H1 (cell line): ENCODE measurements at regions not wholly inside any gene's neighbourhood (a gene's known extent, or its start where the extent isn't known, plus 50 kb on each side); places are given as distances from the start of the nearest gene placed in this dataset.

Source experiments
- CTCF ChIA-PET: fragments of 300-600 bp; sonication (Branson Sonifier 250); formaldehyde crosslinking; loops from one replicate; lab custom pipeline; 2021; ENCODE audit not compliant: partially characterized antibody; lab: Charles Lee
- POLR2A ChIA-PET: fragments of 300-600 bp; sonication (Branson Sonifier 250); formaldehyde crosslinking; loops from one replicate; lab custom pipeline; 2021; ENCODE audit warnings: inconsistent platforms; ENCODE audit not compliant: partially characterized antibody; lab: Charles Lee
- DNase-seq, 2 experiments: peaks; one replicate each; pipeline versions ENCODE4 v3.0.0 to v3.0.0-alpha.2; 2010 to 2022; ENCODE audit warnings: low spot score in 2 of 2, low read depth in 1 of 2, mixed read lengths in 1 of 2
- FAIRE-seq: peaks from 2 replicates; lab custom pipeline; 2011; peaks lifted over from hg19 to GRCh38; lab: Jason Lieb, UNC
- H2AFZ ChIP-seq: 2 replicates; pipeline ENCODE4 v1.8.1; 2012; ENCODE audit warnings: low read length, inconsistent platforms
- H2AK5ac ChIP-seq: 2 replicates; pipeline ENCODE4 v1.6.1; 2013; ENCODE audit warnings: low read depth, low read length
- H2BK120ac ChIP-seq: replicated peaks from 2 replicates; pipeline ENCODE3; 2013; ENCODE audit warnings: low read depth, low read length, inconsistent platforms
- H2BK12ac ChIP-seq: 2 replicates; pipeline ENCODE4 v1.6.1; 2013; ENCODE audit warnings: low read depth, low read length
- H2BK15ac ChIP-seq: 2 replicates; pipeline ENCODE4 v1.6.1; 2013; ENCODE audit warnings: low read length
- H2BK20ac ChIP-seq: 2 replicates; pipeline ENCODE4 v1.6.1; 2013; ENCODE audit warnings: low read length
- H2BK5ac ChIP-seq: 2 replicates; pipeline ENCODE4 v1.6.1; 2013; ENCODE audit warnings: low read depth, low read length
- H3K14ac ChIP-seq: 2 replicates; pipeline ENCODE4 v1.6.1; 2013; ENCODE audit warnings: inconsistent platforms; ENCODE audit not compliant: insufficient read length
- H3K18ac ChIP-seq: 2 replicates; pipeline ENCODE4 v1.6.1; 2013; ENCODE audit warnings: low read length; ENCODE audit errors: extremely low read depth
- H3K23ac ChIP-seq: 2 replicates; pipeline ENCODE4 v1.6.1; 2013; ENCODE audit warnings: inconsistent platforms; ENCODE audit not compliant: insufficient read length
- H3K23me2 ChIP-seq: 2 replicates; pipeline ENCODE4 v1.6.1; 2013; ENCODE audit warnings: low read depth, low read length
- H3K27ac ChIP-seq: 2 replicates; pipeline ENCODE4 v1.6.1; 2011; ENCODE audit warnings: low read depth, low read length, inconsistent platforms
- H3K27me3 ChIP-seq, 4 experiments: replicated peaks in 1 of 4; 1 replicate in 1 of 4; 2 replicates in 3 of 4; pipeline versions ENCODE4 v1.6.1 to v1.8.1; 2011 to 2013; ENCODE audit warnings: low read length in 3 of 4, mild to moderate bottlenecking in 3 of 4, inconsistent platforms in 2 of 4, mixed read lengths in 2 of 4, moderate library complexity in 1 of 4; ENCODE audit not compliant: control insufficient read depth in 3 of 4, insufficient read depth in 3 of 4; ENCODE audit errors: extremely low read depth in 1 of 4
- H3K36me3 ChIP-seq, 4 experiments: 2 replicates each; pipeline versions ENCODE4 v1.6.1 to v1.8.1; 2011 to 2013; ENCODE audit warnings: mild to moderate bottlenecking in 4 of 4, low read length in 3 of 4, moderate library complexity in 2 of 4, control low read depth in 1 of 4, inconsistent platforms in 1 of 4; ENCODE audit not compliant: insufficient read depth in 4 of 4, control insufficient read depth in 2 of 4
- H3K4ac ChIP-seq: replicated peaks from 2 replicates; pipeline ENCODE3; 2013; ENCODE audit warnings: low read length, low read depth, mixed read lengths, inconsistent platforms; ENCODE audit not compliant: insufficient read length
- H3K4me1 ChIP-seq, 4 experiments: replicated peaks in 1 of 4; 1 replicate in 1 of 4; 2 replicates in 3 of 4; pipeline versions ENCODE4 v1.6.1 to v1.8.1; 2011 to 2013; ENCODE audit warnings: low read length in 3 of 4, inconsistent platforms in 2 of 4, mixed read lengths in 1 of 4; ENCODE audit not compliant: insufficient read depth in 4 of 4, control insufficient read depth in 3 of 4
- H3K4me2 ChIP-seq, 2 experiments: 2 replicates each; pipeline versions ENCODE4 v1.6.1 to v1.8.1; 2011 to 2013; ENCODE audit warnings: low read depth in 2 of 2, low read length in 2 of 2, control low read depth in 1 of 2, inconsistent platforms in 1 of 2, mild to moderate bottlenecking in 1 of 2; ENCODE audit not compliant: insufficient read depth in 1 of 2
- H3K4me3 ChIP-seq, 4 experiments: fragments of 200-600, 300-600 bp in 1 of 4; sonication (generic), shearing (Covaris generic), sonication (Bioruptor Twin) in 1 of 4; 2 replicates each; pipeline versions ENCODE4 v1.5.1 to v1.8.1; 2011 to 2016; ENCODE audit warnings: low read length in 4 of 4, low read depth in 3 of 4, control low read depth in 2 of 4, inconsistent platforms in 2 of 4, mild to moderate bottlenecking in 2 of 4, mixed read lengths in 1 of 4, moderate library complexity in 1 of 4; ENCODE audit not compliant: insufficient read depth in 2 of 4; ENCODE audit errors: extremely low read depth in 1 of 4
- H3K56ac ChIP-seq: replicated peaks from 2 replicates; pipeline ENCODE3; 2013; ENCODE audit warnings: low read depth, mild to moderate bottlenecking, mixed read lengths, low read length, inconsistent platforms; ENCODE audit not compliant: insufficient read length
- H3K79me1 ChIP-seq: 2 replicates; pipeline ENCODE4 v1.6.1; 2013; ENCODE audit warnings: low read depth, low read length, control low read depth
- H3K79me2 ChIP-seq, 2 experiments: 2 replicates each; pipeline versions ENCODE4 v1.6.1 to v1.8.1; 2012 to 2013; ENCODE audit warnings: low read length in 2 of 2, mild to moderate bottlenecking in 2 of 2, inconsistent platforms in 1 of 2; ENCODE audit not compliant: insufficient read depth in 2 of 2, control insufficient read depth in 1 of 2
- H3K9ac ChIP-seq, 4 experiments: replicated peaks in 1 of 4; 1 replicate in 1 of 4; 2 replicates in 3 of 4; pipeline versions ENCODE4 v1.6.1 to v1.8.1; 2011 to 2013; ENCODE audit warnings: low read depth in 3 of 4, low read length in 3 of 4, control low read depth in 2 of 4, mild to moderate bottlenecking in 2 of 4, moderate library complexity in 2 of 4, inconsistent platforms in 1 of 4; ENCODE audit errors: extremely low read depth in 1 of 4
- H3K9me3 ChIP-seq, 2 experiments: 2 replicates each; pipeline versions ENCODE4 v1.6.1 to v1.8.1; 2012 to 2013; ENCODE audit warnings: mild to moderate bottlenecking in 2 of 2, moderate library complexity in 2 of 2, control low read depth in 1 of 2, inconsistent platforms in 1 of 2, low read depth in 1 of 2, low read length in 1 of 2, mixed read lengths in 1 of 2; ENCODE audit not compliant: insufficient read depth in 2 of 2
- H4K20me1 ChIP-seq, 2 experiments: replicated peaks in 1 of 2; 2 replicates each; pipeline versions ENCODE3 to v1.8.1; 2011 to 2013; ENCODE audit warnings: inconsistent platforms in 2 of 2, low read length in 2 of 2, mild to moderate bottlenecking in 1 of 2; ENCODE audit not compliant: insufficient read depth in 2 of 2, control insufficient read depth in 1 of 2
- H4K5ac ChIP-seq: 2 replicates; pipeline ENCODE4 v1.6.1; 2013; ENCODE audit warnings: low read length, low read depth, mixed read lengths, inconsistent platforms; ENCODE audit not compliant: insufficient read length
- H4K8ac ChIP-seq: 2 replicates; pipeline ENCODE4 v1.8.0; 2013; ENCODE audit warnings: mild to moderate bottlenecking, moderate library complexity, low read length, inconsistent platforms; ENCODE audit not compliant: insufficient read depth; ENCODE audit errors: extremely low read depth
- H4K91ac ChIP-seq: replicated peaks from 2 replicates; pipeline ENCODE3; 2013; ENCODE audit warnings: low read length, mixed read lengths, inconsistent platforms; ENCODE audit not compliant: insufficient read length
- BACH1 ChIP-seq: IDR thresholded peaks from 2 replicates; pipeline ENCODE4 v1.6.1; 2012; ENCODE audit warnings: low read length, improper control_type of control experiment
- CHD1 ChIP-seq: IDR thresholded peaks from 2 replicates; pipeline ENCODE4 v1.6.1; 2012; ENCODE audit warnings: low read depth, low read length, improper control_type of control experiment
- CTCF ChIP-seq, 3 experiments: IDR thresholded peaks; 1 replicate in 2 of 3; 2 replicates in 1 of 3; pipeline versions ENCODE4 v1.5.1 to v1.6.1; 2011; ENCODE audit warnings: low read length in 3 of 3, mild to moderate bottlenecking in 3 of 3, inconsistent platforms in 2 of 3, low read depth in 1 of 3, moderate library complexity in 1 of 3; ENCODE audit not compliant: insufficient read depth in 1 of 3; ENCODE audit errors: control extremely low read depth in 1 of 3
- EGR1 ChIP-seq: IDR thresholded peaks from 2 replicates; pipeline ENCODE4 v1.6.1; 2011; ENCODE audit warnings: low read depth, low read length, borderline replicate concordance
- FOSL1 ChIP-seq: IDR thresholded peaks from 2 replicates; pipeline ENCODE4 v1.6.1; 2011; ENCODE audit warnings: mild to moderate bottlenecking, low read depth, low read length, moderate library complexity; ENCODE audit not compliant: insufficient read depth
- GTF2F1 ChIP-seq: IDR thresholded peaks from 2 replicates; pipeline ENCODE4 v1.6.1; 2012; ENCODE audit warnings: low read depth, low read length, improper control_type of control experiment, borderline replicate concordance
- HDAC6 ChIP-seq: IDR thresholded peaks from one replicate; pipeline ENCODE4 v1.7.1; 2012; ENCODE audit warnings: low read depth, mild to moderate bottlenecking, inconsistent platforms, low read length, moderate library complexity
- RAD21 ChIP-seq, 2 experiments: IDR thresholded peaks in 1 of 2; conservative IDR thresholded peaks in 1 of 2; 2 replicates each; pipeline ENCODE4 v1.6.1; 2011; ENCODE audit warnings: low read depth in 2 of 2, low read length in 2 of 2, improper control_type of control experiment in 1 of 2, inconsistent platforms in 1 of 2, mild to moderate bottlenecking in 1 of 2, moderate library complexity in 1 of 2
- SP4 ChIP-seq: IDR thresholded peaks from 2 replicates; pipeline ENCODE4 v1.6.1; 2012; ENCODE audit warnings: low read length, inconsistent platforms
- SUZ12 ChIP-seq: fragments of 200-600 bp; sonication (generic); IDR thresholded peaks from 2 replicates; pipeline ENCODE4 v1.6.1; 2012; ENCODE audit warnings: mild to moderate bottlenecking, inconsistent platforms, low read length, moderate library complexity, mixed read lengths
- TEAD4 ChIP-seq: IDR thresholded peaks from 2 replicates; pipeline ENCODE4 v1.6.1; 2012; ENCODE audit warnings: low read depth, low read length, inconsistent platforms, mixed read lengths
- WGBS, 2 experiments: shearing (Covaris generic) in 1 of 2; methylation state at CpG; one replicate each; pipeline versions ENCODE4 v1.1.6 to v1.1.7; 2013 to 2015; ENCODE audit warnings: low lambda C conversion rate in 2 of 2, mixed read lengths in 2 of 2, inconsistent platforms in 1 of 2, low coverage in 1 of 2, missing lambda C conversion rate in 1 of 2; ENCODE audit not compliant: insufficient replicate concordance in 2 of 2, insufficient coverage in 1 of 2, insufficient read length in 1 of 2; ENCODE audit errors: extremely low coverage in 1 of 2, missing lambda C conversion rate in 1 of 2; 5-methylcytosine and 5-hydroxymethylcytosine counted together

DNA sequence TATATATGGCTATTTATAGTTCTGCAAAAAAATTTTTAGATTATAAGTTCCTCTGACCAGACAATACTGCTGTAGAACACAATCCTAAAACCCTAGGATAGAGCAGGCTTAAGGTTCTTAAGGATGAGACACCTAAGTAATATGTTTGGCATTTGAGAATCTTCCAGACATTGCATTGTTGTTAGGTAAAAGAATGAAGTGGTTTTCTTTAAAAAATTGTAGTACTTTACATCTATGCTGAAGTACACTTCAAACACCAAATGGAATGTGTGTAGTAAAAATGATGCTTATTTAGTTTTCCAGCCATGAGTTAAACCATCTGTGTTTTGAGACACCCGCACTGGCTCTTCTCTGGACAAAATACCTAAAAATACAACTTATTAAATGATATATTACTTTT lies 857.7 kb downstream of the OTOL1 start:
- Histone ChIP-seq H4K5ac (no peak overlapping the region), H3K56ac (no peak overlapping the region), H3K9ac (no peak overlapping the region), H2BK20ac (no peak overlapping the region), H3K14ac (no peak overlapping the region), H3K4me1 (no peaks in the 10 kb centered on the region), H3K4ac (no peak overlapping the region), H3K23me2 (no peaks in the 10 kb centered on the region), H3K79me2 (no peaks in the 10 kb centered on the region), H3K18ac (no peak overlapping the region), H2BK5ac (no peak overlapping the region), H3K4me3 (no peak overlapping the region), H4K20me1 (no peaks in the 10 kb centered on the region), H3K4me2 (no peak overlapping the region), H3K27me3 (no peaks in the 10 kb centered on the region), H4K8ac (no peak overlapping the region), H4K91ac (no peak overlapping the region), H2AFZ (no peak overlapping the region), H2AK5ac (no peak overlapping the region), H3K9me3 (no peaks in the 10 kb centered on the region), H3K79me1 (no peaks in the 10 kb centered on the region), H2BK12ac (no peak overlapping the region), H2BK15ac (no peak overlapping the region), H2BK120ac (no peak overlapping the region), H3K36me3 (no peaks in the 10 kb centered on the region), H3K27ac (no peak overlapping the region), H3K23ac (no peak overlapping the region)
- 95% methylated on average over 1 of the region's 1 CpG; no CpG with 5 or more reads in 1 of the 2 experiments for WGBS, 2 experiments
- FAIRE-seq (no peak), DNase-seq (no peak)
- CTCF ChIA-PET: no interaction called here
- POLR2A ChIA-PET: no interaction called here
- TF ChIP-seq HDAC6: no peak
- no peak for TF ChIP-seq CHD1
- TF ChIP-seq BACH1: no peak
- no peak for TF ChIP-seq SUZ12
- TF ChIP-seq TEAD4: no peak
- TF ChIP-seq GTF2F1: no peak
- no peak for TF ChIP-seq EGR1
- TF ChIP-seq FOSL1: no peak
- no peak for TF ChIP-seq SP4
- no peak for TF ChIP-seq RAD21 (IDR thresholded peaks at IDR 0.05 in 1 of 2, conservative IDR thresholded peaks at IDR 0.05 in 1 of 2; ENCODE audit: low read depth in 2 of 2, low read length in 2 of 2)
- no peak for TF ChIP-seq CTCF (IDR thresholded peaks at IDR 0.05; ENCODE audit: control extremely low read depth in 1 of 3, insufficient read depth in 1 of 3, low read depth in 1 of 3, low read length in 3 of 3)
